Prostate gland (tissue), 2 donors: ENCODE measurements at regions not wholly inside any gene's neighbourhood (a gene's known extent, or its start where the extent isn't known, plus 50 kb on each side); places are given as distances from the start of the nearest gene placed in this dataset.

Experiments
- POLR2A ChIP-seq: fragments of 450-650 bp; IDR thresholded peaks from one replicate; pipeline ENCODE4 v1.6.1; 2016; ENCODE audit warnings: antibody characterized with exemption, mild to moderate bottlenecking
- TF ChIP-seq, protein P1 (sequence below), 4 experiments: fragments of 200-600 bp in 2 of 4; fragments of 450-650 bp in 2 of 4; sonication (generic) in 2 of 4; IDR thresholded peaks; 1 replicate in 3 of 4; 2 replicates in 1 of 4; pipeline ENCODE4 v1.5.1; 2016 to 2019; ENCODE audit warnings: antibody characterized with exemption in 4 of 4, mild to moderate bottlenecking in 2 of 4, moderate library complexity in 2 of 4

- TF ChIP-seq, protein P1, sequence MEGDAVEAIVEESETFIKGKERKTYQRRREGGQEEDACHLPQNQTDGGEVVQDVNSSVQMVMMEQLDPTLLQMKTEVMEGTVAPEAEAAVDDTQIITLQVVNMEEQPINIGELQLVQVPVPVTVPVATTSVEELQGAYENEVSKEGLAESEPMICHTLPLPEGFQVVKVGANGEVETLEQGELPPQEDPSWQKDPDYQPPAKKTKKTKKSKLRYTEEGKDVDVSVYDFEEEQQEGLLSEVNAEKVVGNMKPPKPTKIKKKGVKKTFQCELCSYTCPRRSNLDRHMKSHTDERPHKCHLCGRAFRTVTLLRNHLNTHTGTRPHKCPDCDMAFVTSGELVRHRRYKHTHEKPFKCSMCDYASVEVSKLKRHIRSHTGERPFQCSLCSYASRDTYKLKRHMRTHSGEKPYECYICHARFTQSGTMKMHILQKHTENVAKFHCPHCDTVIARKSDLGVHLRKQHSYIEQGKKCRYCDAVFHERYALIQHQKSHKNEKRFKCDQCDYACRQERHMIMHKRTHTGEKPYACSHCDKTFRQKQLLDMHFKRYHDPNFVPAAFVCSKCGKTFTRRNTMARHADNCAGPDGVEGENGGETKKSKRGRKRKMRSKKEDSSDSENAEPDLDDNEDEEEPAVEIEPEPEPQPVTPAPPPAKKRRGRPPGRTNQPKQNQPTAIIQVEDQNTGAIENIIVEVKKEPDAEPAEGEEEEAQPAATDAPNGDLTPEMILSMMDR (IDR thresholded peaks at IDR 0.05) = no peak
- TF ChIP-seq POLR2A = no peak
Observed at GRCh38 chr15:47870300-47870955, 153.1 kb downstream of the SEMA6D start.
